T-helper 2 cell treated with Interferon-gamma antibody and Interleukin-4, amounts not matched to agents 5 μg/mL and 100 μg/mL, for 36 hours (primary cell): ENCODE measurements at regions not wholly inside any gene's neighbourhood (a gene's known extent, or its start where the extent isn't known, plus 50 kb on each side); places are given as distances from the start of the nearest gene placed in this dataset.

ENCODE experiments used
- DNase-seq: peaks from one replicate; pipeline ENCODE4 v3.0.0; 2021; ENCODE audit warnings: low spot score
- H3K27ac Mint-ChIP-seq: one replicate; pipeline ENCODE4 v1.8.0; 2021; ENCODE audit warnings: mild to moderate bottlenecking, mixed read lengths
- H3K27me3 Mint-ChIP-seq: one replicate; pipeline ENCODE4 v1.8.0; 2021; ENCODE audit warnings: low read depth, mixed read lengths
- H3K36me3 Mint-ChIP-seq: one replicate; pipeline ENCODE4 v1.8.0; 2021; ENCODE audit warnings: low read depth, mixed read lengths
- H3K4me1 Mint-ChIP-seq: one replicate; pipeline ENCODE4 v1.8.0; 2021; ENCODE audit warnings: low read depth, mixed read lengths
- H3K4me3 Mint-ChIP-seq: one replicate; pipeline ENCODE4 v1.8.0; 2022; ENCODE audit warnings: mild to moderate bottlenecking, moderate library complexity, mixed read lengths
- H3K9me3 Mint-ChIP-seq: one replicate; pipeline ENCODE4 v1.8.0; 2021; ENCODE audit warnings: mixed read lengths

DNA sequence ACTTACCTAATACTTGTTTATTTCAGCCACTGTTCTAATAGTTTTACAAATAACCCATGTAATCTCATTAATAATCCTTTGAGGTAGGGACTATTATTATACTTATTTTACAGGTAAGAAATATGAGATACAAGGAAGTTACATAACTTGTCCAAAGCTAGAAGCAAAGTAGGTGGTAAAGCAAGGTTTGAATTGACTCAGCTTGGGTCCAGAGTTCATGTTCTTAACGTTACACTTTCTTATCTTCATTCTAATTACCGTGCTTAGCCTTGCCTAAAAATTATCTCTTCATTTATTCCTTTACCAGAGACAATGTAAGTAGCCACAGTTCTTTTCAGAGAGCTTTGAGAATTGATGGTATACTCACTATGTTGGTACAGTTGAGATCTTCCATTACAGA is 743.6 kb downstream of the KCNJ3 start:
- Mint-ChIP-seq H3K9me3 (peaks cover 10% of the 10 kb centered on the region), H3K4me1 (no peaks in the 10 kb centered on the region), H3K4me3 (no peak overlapping the region), H3K36me3 (no peaks in the 10 kb centered on the region), H3K27me3 (no peaks in the 10 kb centered on the region), H3K27ac (no peak overlapping the region)
- DNase-seq, result no peak

DNA sequence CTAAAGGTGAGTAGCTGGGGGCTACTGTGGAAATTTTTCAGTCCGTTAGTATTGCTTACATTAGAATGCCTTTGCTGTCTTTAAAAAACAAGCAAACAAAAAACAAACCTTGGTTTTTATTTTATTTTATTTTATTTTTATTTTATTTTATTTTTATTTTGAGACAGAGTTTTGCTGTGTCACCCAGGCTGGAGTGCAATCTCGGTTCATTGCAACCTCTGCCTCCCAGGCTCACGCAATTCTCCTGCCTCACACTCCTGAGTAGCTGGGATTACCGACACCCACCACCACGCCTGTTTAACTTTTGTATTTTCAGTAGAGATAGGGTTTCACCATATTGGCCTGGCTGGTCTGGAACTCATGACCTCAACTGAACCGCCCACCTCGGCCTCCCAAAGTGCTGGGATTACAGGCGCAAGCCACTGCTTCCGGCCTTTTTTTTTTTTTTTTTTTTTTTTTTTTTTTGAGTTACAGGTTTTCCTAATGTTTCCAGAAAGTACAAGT is 732.6 kb downstream of the KCNJ3 start:
- H3K36me3 Mint-ChIP-seq, result no peaks in the 10 kb centered on the region
- no peaks in the 10 kb centered on the region for H3K4me1 Mint-ChIP-seq
- H3K27me3 Mint-ChIP-seq, result no peaks in the 10 kb centered on the region
- DNase-seq, result no peak
- peaks cover 4% of the 10 kb centered on the region for H3K9me3 Mint-ChIP-seq
- H3K4me3 Mint-ChIP-seq, result no peak overlapping the region
- H3K27ac Mint-ChIP-seq, result no peak overlapping the region

- no peaks in the 10 kb centered on the region for H3K4me1 Mint-ChIP-seq
Measured at GRCh38 chr2:155427470-155427869, 729.0 kb downstream of the KCNJ3 start.

GRCh38 chr2:155424518-155424917 is 726.0 kb downstream of the KCNJ3 start:
- Mint-ChIP-seq H3K4me3 (no peak overlapping the region), H3K27me3 (no peaks in the 10 kb centered on the region), H3K36me3 (no peaks in the 10 kb centered on the region), H3K9me3 (no peaks in the 10 kb centered on the region), H3K4me1 (no peaks in the 10 kb centered on the region), H3K27ac (no peak overlapping the region)
- DNase-seq, result no peak

More at GRCh38 chr2:155427470-155427869, 729.0 kb downstream of the KCNJ3 start:
- no peak for DNase-seq
- H3K4me3 Mint-ChIP-seq, result no peak overlapping the region
- H3K27ac Mint-ChIP-seq, result no peak overlapping the region
- no peaks in the 10 kb centered on the region for H3K27me3 Mint-ChIP-seq
- H3K9me3 Mint-ChIP-seq, result peaks cover under 1% of the 10 kb centered on the region
- no peaks in the 10 kb centered on the region for H3K36me3 Mint-ChIP-seq

- no peak for DNase-seq
- H3K27me3 Mint-ChIP-seq, result no peaks in the 10 kb centered on the region
- H3K36me3 Mint-ChIP-seq, result no peaks in the 10 kb centered on the region
- H3K4me3 Mint-ChIP-seq, result no peak overlapping the region
- H3K4me1 Mint-ChIP-seq, result no peaks in the 10 kb centered on the region
- no peak overlapping the region for H3K27ac Mint-ChIP-seq
- H3K9me3 Mint-ChIP-seq, result no peaks in the 10 kb centered on the region
Measured at GRCh38 chr2:155418753-155419152, 720.3 kb downstream of the KCNJ3 start.

DNA sequence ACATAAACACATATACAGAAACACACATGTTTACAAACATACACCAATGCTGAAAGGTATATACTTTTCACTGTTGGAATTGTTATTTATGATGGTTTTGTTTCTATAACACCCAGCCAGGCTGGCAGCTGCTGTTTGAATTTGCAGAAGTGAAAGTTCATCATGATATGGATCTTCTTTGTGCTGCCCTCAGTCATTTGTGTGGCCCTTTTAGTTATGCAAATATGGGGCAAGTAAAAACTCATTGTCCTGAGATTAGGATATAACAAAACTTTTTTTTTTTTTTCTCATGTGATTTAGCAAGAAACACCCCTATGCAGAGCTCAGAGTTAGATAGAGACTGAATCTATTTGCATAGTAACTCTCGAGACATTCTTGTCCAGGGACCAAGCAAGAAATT is 714.1 kb downstream of the KCNJ3 start:
- no peaks in the 10 kb centered on the region for H3K27me3 Mint-ChIP-seq
- H3K36me3 Mint-ChIP-seq, result no peaks in the 10 kb centered on the region
- no peak overlapping the region for H3K4me3 Mint-ChIP-seq
- DNase-seq, result no peak
- H3K4me1 Mint-ChIP-seq, result no peaks in the 10 kb centered on the region
- no peaks in the 10 kb centered on the region for H3K9me3 Mint-ChIP-seq
- no peak overlapping the region for H3K27ac Mint-ChIP-seq

DNA sequence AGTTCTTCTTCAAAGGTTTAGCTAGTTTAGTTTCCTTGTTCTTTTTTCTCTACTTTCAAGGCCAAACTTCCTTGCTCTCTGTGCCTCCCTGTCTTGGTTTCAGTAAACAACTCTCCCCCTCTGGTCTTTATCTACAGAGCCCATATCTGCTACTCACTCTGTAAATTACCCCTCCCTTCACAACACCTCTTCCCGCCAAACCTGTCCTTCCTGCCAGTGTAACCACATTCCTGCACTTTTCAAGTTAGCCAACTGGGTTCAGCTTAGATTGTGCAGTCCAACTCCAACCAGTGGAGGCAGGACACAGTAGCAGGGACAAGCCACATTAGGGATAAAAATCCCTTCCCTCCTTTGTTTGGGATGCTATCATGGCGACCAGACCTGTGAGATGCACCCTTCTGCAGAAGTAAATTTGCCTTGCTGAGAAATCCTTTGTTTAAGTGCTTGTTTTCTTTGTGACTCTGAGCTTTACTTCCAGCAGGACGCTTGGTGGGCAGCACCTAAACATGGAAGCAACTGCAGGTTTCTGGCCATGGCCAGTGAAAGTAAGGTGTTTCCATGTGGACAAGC is 706.0 kb downstream of the KCNJ3 start:
- no peaks in the 10 kb centered on the region for H3K27me3 Mint-ChIP-seq
- no peak overlapping the region for H3K4me3 Mint-ChIP-seq
- no peaks in the 10 kb centered on the region for H3K36me3 Mint-ChIP-seq
- DNase-seq, result no peak
- no peak overlapping the region for H3K27ac Mint-ChIP-seq
- H3K4me1 Mint-ChIP-seq, result no peaks in the 10 kb centered on the region
- peaks cover 22% of the 10 kb centered on the region for H3K9me3 Mint-ChIP-seq

GRCh38 chr2:155393406-155393805 is 694.9 kb downstream of the KCNJ3 start:
- Mint-ChIP-seq H3K27ac (no peak overlapping the region), H3K4me1 (no peaks in the 10 kb centered on the region), H3K27me3 (no peaks in the 10 kb centered on the region)

DNA sequence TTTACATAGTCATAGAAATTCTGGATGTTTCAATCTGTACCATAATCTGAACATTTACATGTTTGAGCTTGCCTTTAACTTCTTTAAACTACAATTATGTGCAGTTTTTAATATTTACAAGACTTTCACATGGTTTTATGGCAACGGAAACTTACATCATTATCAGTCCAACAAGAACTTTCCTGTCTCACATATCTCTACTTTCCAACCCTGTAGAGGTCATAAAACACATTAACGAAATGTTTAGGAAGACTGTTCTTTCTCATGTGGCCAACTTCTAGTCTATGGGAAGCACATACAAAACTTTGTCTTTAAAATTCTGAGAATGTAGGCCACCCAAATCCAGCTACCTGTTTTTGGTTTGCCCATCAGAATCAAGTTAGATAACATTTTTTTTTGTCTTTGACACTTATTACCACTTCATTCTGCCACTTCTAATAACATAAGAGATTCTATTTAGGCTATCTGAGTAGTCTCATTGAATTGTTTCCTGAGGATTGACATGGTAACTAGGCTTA is 693.2 kb downstream of the KCNJ3 start:
- no peaks in the 10 kb centered on the region for H3K36me3 Mint-ChIP-seq
- no peaks in the 10 kb centered on the region for H3K9me3 Mint-ChIP-seq
- H3K27me3 Mint-ChIP-seq, result no peaks in the 10 kb centered on the region
- no peaks in the 10 kb centered on the region for H3K4me1 Mint-ChIP-seq
- no peak overlapping the region for H3K27ac Mint-ChIP-seq
- no peak overlapping the region for H3K4me3 Mint-ChIP-seq
- DNase-seq, result no peak

More at GRCh38 chr2:155393406-155393805, 694.9 kb downstream of the KCNJ3 start:
- no peak for DNase-seq
- Mint-ChIP-seq H3K36me3 (no peaks in the 10 kb centered on the region), H3K4me3 (no peak overlapping the region), H3K9me3 (no peaks in the 10 kb centered on the region)

- no peaks in the 10 kb centered on the region for H3K9me3 Mint-ChIP-seq
- no peak overlapping the region for H3K27ac Mint-ChIP-seq
- H3K4me3 Mint-ChIP-seq, result no peak overlapping the region
- no peaks in the 10 kb centered on the region for H3K36me3 Mint-ChIP-seq
- no peak for DNase-seq
- H3K4me1 Mint-ChIP-seq, result no peaks in the 10 kb centered on the region
- H3K27me3 Mint-ChIP-seq, result no peaks in the 10 kb centered on the region
Measured at GRCh38 chr2:155389224-155389623, 690.7 kb downstream of the KCNJ3 start.

- no peak overlapping the region for H3K27ac Mint-ChIP-seq
Measured at GRCh38 chr2:155384555-155385123, 686.1 kb downstream of the KCNJ3 start.

DNA sequence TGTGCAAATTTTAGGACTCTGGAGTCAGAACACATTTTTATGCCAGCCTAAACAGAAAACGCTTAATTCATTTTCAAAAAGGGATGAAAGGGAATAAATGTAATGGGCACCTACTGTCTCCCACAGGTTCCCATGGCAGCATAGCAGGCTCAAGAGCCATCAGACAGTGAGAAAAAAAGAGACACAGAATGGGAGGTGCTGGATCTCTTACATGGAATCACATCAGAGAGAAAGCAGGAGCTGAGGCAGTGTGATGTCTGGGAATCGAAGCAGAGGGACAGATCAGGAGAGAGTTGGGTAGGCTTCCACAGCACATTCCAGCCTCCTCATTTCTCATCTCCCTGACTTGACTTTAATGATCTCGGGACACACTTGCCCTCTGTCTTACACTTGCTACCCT is 684.3 kb downstream of the KCNJ3 start:
- Mint-ChIP-seq H3K4me1 (peaks cover 4% of the 10 kb centered on the region), H3K27ac (no peak overlapping the region), H3K27me3 (peaks cover 3% of the 10 kb centered on the region)

More at GRCh38 chr2:155384555-155385123, 686.1 kb downstream of the KCNJ3 start:
- peaks cover 3% of the 10 kb centered on the region for H3K27me3 Mint-ChIP-seq
- no peaks in the 10 kb centered on the region for H3K9me3 Mint-ChIP-seq
- H3K36me3 Mint-ChIP-seq, result no peaks in the 10 kb centered on the region
- no peak for DNase-seq
- no peaks in the 10 kb centered on the region for H3K4me1 Mint-ChIP-seq
- no peak overlapping the region for H3K4me3 Mint-ChIP-seq

GRCh38 chr2:155381436-155381835 is 682.9 kb downstream of the KCNJ3 start:
- Mint-ChIP-seq H3K4me3 (no peak overlapping the region), H3K4me1 (peaks cover 4% of the 10 kb centered on the region)

More for the DNA sequence above, 684.3 kb downstream of the KCNJ3 start:
- Mint-ChIP-seq H3K9me3 (no peaks in the 10 kb centered on the region), H3K4me3 (no peak overlapping the region), H3K36me3 (no peaks in the 10 kb centered on the region)
- no peak for DNase-seq

DNA sequence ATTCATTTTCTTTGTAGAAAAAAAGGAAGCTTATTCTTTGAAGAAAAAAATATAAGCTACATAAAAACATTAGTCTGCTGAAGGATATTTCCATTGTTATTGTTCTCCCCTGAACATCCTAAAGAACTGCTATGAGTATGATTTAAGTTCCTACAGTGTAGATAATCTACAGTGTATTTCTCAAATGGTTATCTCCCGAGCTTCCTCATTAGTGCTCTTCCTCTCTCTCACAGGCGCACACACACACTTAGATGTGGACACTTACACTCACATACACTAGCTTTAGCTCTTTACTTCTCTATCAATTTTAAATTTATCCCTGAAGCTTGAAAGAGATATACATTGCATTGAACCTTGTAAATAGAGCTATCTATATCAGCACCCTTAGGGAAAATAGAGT is 681.0 kb downstream of the KCNJ3 start:
- Mint-ChIP-seq H3K9me3 (no peaks in the 10 kb centered on the region), H3K27ac (no peak overlapping the region), H3K27me3 (peaks cover 3% of the 10 kb centered on the region), H3K4me3 (no peak overlapping the region), H3K4me1 (peaks cover 4% of the 10 kb centered on the region), H3K36me3 (no peaks in the 10 kb centered on the region)
- DNase-seq, result no peak

More at GRCh38 chr2:155381436-155381835, 682.9 kb downstream of the KCNJ3 start:
- DNase-seq, result no peak
- no peaks in the 10 kb centered on the region for H3K36me3 Mint-ChIP-seq
- no peak overlapping the region for H3K27ac Mint-ChIP-seq
- H3K27me3 Mint-ChIP-seq, result peaks cover 3% of the 10 kb centered on the region
- H3K9me3 Mint-ChIP-seq, result no peaks in the 10 kb centered on the region
